Ishikawa (cell line): ENCODE measurements at regions not wholly inside any gene's neighbourhood (a gene's known extent, or its start where the extent isn't known, plus 50 kb on each side); places are given as distances from the start of the nearest gene placed in this dataset.

ENCODE experiments used
- CEBPB ChIP-seq: IDR thresholded peaks from 2 replicates; pipeline ENCODE4 v1.6.1; 2012
- EP300 ChIP-seq: IDR thresholded peaks from 2 replicates; pipeline ENCODE4 v1.6.1; 2012; ENCODE audit warnings: borderline replicate concordance
- MAX ChIP-seq: IDR thresholded peaks from 2 replicates; pipeline ENCODE4 v1.6.1; 2012
- NFIC ChIP-seq: IDR thresholded peaks from 2 replicates; pipeline ENCODE4 v1.6.1; 2012
- RAD21 ChIP-seq: IDR thresholded peaks from 2 replicates; pipeline ENCODE4 v1.6.1; 2012; ENCODE audit warnings: low read depth
- REST ChIP-seq: IDR thresholded peaks from 2 replicates; pipeline ENCODE4 v1.6.1; 2012; ENCODE audit warnings: low read depth, mild to moderate bottlenecking
- TAF1 ChIP-seq: IDR thresholded peaks from 2 replicates; pipeline ENCODE4 v1.6.1; 2012; ENCODE audit warnings: low read depth, mild to moderate bottlenecking
- TCF12 ChIP-seq: IDR thresholded peaks from 2 replicates; pipeline ENCODE4 v1.6.1; 2012; ENCODE audit warnings: low read depth
- TEAD4 ChIP-seq: IDR thresholded peaks from 2 replicates; pipeline ENCODE4 v1.6.1; 2012
- YY1 ChIP-seq: IDR thresholded peaks from 2 replicates; pipeline ENCODE4 v1.6.1; 2012; ENCODE audit warnings: low read depth
- TF ChIP-seq, protein P1 (sequence below): IDR thresholded peaks from 2 replicates; pipeline ENCODE4 v1.6.1; 2012

DNA sequence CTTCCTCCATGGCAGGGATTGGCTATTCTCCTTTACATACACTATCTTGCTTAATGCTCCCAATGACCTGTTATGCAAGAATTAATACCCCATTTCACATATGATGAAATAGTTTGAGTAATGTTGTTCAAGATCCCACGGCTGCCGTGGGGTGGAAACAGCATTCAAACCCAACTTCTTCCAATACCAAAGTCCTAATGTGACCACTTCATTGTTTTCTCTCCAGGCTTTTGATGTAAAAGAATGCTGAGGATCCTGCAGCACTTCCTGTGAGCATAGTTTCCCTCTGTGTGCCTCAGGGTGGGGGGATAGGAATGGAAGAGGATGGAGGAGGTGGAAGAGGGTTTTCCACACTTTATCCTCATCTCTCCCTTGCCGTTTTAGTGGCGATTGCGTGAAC lies 199.4 kb downstream of the IRS1 start:
- TF ChIP-seq REST (no peak), NFIC (no peak), MAX (no peak), TEAD4 (no peak), TAF1 (no peak), EP300 (no peak), RAD21 (no peak), CEBPB (no peak), YY1 (no peak), TCF12 (no peak)
- TF ChIP-seq, protein P1, sequence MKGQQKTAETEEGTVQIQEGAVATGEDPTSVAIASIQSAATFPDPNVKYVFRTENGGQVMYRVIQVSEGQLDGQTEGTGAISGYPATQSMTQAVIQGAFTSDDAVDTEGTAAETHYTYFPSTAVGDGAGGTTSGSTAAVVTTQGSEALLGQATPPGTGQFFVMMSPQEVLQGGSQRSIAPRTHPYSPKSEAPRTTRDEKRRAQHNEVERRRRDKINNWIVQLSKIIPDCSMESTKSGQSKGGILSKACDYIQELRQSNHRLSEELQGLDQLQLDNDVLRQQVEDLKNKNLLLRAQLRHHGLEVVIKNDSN: no peak
